HepG2 (cell line): ENCODE measurements at regions not wholly inside any gene's neighbourhood (a gene's known extent, or its start where the extent isn't known, plus 50 kb on each side); places are given as distances from the start of the nearest gene placed in this dataset.

ENCODE experiments used
- ATAC-seq: fragments of 200-7000 bp; cut with Tn5 transposase; 3 replicates; pipeline ENCODE4 v1.9.1; 2020; ENCODE audit warnings: mild to moderate bottlenecking, moderate library complexity
- BruUV-seq: library from RNA; stranded (reverse); fragments of 400-500 nt; replicated peaks from 2 replicates; lab custom pipeline; 2021; lab: Mats Ljungman, UMichigan
- CTCF ChIA-PET: fragments of 300-600 bp; formaldehyde crosslinking; extraction: SDS; loops from one replicate; lab custom pipeline; 2021; ENCODE audit warnings: low total read pairs, inconsistent platforms, low intra/inter-chr PET ratio; lab: Yijun Ruan, JAX
- POLR2A ChIA-PET: fragments of 350-600 bp; sonication (Branson Sonifier 250); formaldehyde crosslinking; loops from one replicate; lab custom pipeline; 2020; ENCODE audit warnings: antibody characterized with exemption, inconsistent platforms; lab: Yijun Ruan, JAX
- DNase-seq: peaks from one replicate; pipeline ENCODE4 v3.0.0-alpha.2; 2015; ENCODE audit warnings: low spot score
- FAIRE-seq: peaks from 3 replicates; lab custom pipeline; 2011; peaks lifted over from hg19 to GRCh38; lab: Jason Lieb, UNC
- H2AFZ ChIP-seq: one replicate; pipeline ENCODE4 v1.6.1; 2011; ENCODE audit warnings: low read length, inconsistent platforms
- H3K27ac ChIP-seq: fragments of 300-600 bp; 3 replicates; pipeline ENCODE4 v1.8.0; 2011; ENCODE audit warnings: mixed run types, mild to moderate bottlenecking, mixed read lengths, low read length, inconsistent platforms; ENCODE audit not compliant: insufficient read depth; ENCODE audit errors: extremely low read length
- H3K27me3 ChIP-seq, 2 experiments: fragments of 200-600 bp in 1 of 2; 2 replicates in 1 of 2; 3 replicates in 1 of 2; pipeline versions ENCODE4 v1.6.0 to v1.8.0; 2011; ENCODE audit warnings: low read length in 2 of 2, mild to moderate bottlenecking in 2 of 2, moderate library complexity in 2 of 2, inconsistent platforms in 1 of 2; ENCODE audit not compliant: insufficient read depth in 2 of 2, control insufficient read depth in 1 of 2
- H3K36me3 ChIP-seq, 2 experiments: fragments of 200-600 bp in 1 of 2; replicated peaks in 1 of 2; 2 replicates in 1 of 2; 3 replicates in 1 of 2; pipeline versions ENCODE4 v1.5.1 to v1.8.0; 2011; ENCODE audit warnings: low read length in 2 of 2, inconsistent platforms in 1 of 2; ENCODE audit not compliant: insufficient read depth in 2 of 2, control insufficient read depth in 1 of 2
- H3K4me1 ChIP-seq: 2 replicates; pipeline ENCODE4 v1.5.1; 2012; ENCODE audit warnings: low read length, inconsistent platforms; ENCODE audit not compliant: insufficient read depth
- H3K4me2 ChIP-seq: 2 replicates; pipeline ENCODE4 v1.6.0; 2011; ENCODE audit warnings: low read depth, low read length, inconsistent platforms
- H3K4me3 ChIP-seq, 3 experiments: fragments of 200-600 bp in 1 of 3; sonication (generic), shearing (Covaris generic) in 1 of 3; replicated peaks in 1 of 3; 2 replicates each; pipeline ENCODE4 v1.5.1; 2011 to 2016; ENCODE audit warnings: low read length in 3 of 3, inconsistent platforms in 2 of 3, low read depth in 2 of 3, mild to moderate bottlenecking in 2 of 3, control low read depth in 1 of 3, mixed read lengths in 1 of 3; ENCODE audit not compliant: insufficient read depth in 1 of 3
- H3K79me2 ChIP-seq: one replicate; pipeline ENCODE4 v1.6.1; 2011; ENCODE audit warnings: low read length, inconsistent platforms; ENCODE audit not compliant: insufficient read depth
- H3K9ac ChIP-seq: 2 replicates; pipeline ENCODE4 v1.6.0; 2011; ENCODE audit warnings: mild to moderate bottlenecking, low read depth, low read length, inconsistent platforms; ENCODE audit not compliant: insufficient read depth
- H3K9me3 ChIP-seq: 2 replicates; pipeline ENCODE4 v1.5.1; 2012; ENCODE audit warnings: mild to moderate bottlenecking, low read length
- H4K20me1 ChIP-seq: 2 replicates; pipeline ENCODE4 v1.6.0; 2011; ENCODE audit warnings: inconsistent platforms, mild to moderate bottlenecking, low read length, moderate library complexity; ENCODE audit not compliant: insufficient read depth
- CREBL2 ChIP-seq: sonication (generic); formaldehyde crosslinking; IDR thresholded peaks from 2 replicates; pipeline ENCODE4 v1.8.1; 2023; ENCODE audit warnings: missing genetic modification reagents, mild to moderate bottlenecking, borderline replicate concordance
- MATR3 ChIP-seq: sonication (generic); formaldehyde crosslinking; IDR thresholded peaks from 2 replicates; pipeline ENCODE4 v1.4.0; 2020; ENCODE audit warnings: missing genetic modification reagents
- SRSF4 ChIP-seq: fragments of 200-400 bp; formaldehyde crosslinking; IDR thresholded peaks from one replicate; pipeline ENCODE4 v1.6.1; 2018; ENCODE audit warnings: mild to moderate bottlenecking, low read depth, low read length, moderate library complexity; ENCODE audit not compliant: poor library complexity, severe bottlenecking
- TFE3 ChIP-seq: IDR thresholded peaks from 2 replicates; pipeline ENCODE4 v1.6.1; 2016
- ZNF335 ChIP-seq: sonication (generic); formaldehyde crosslinking; IDR thresholded peaks from 2 replicates; pipeline ENCODE4 v1.4.0; 2020; ENCODE audit warnings: missing genetic modification reagents
- WGBS: methylation state at CpG from one replicate; pipeline ENCODE4 v1.1.6; 2017; ENCODE audit warnings: low lambda C conversion rate; 5-methylcytosine and 5-hydroxymethylcytosine counted together
- in situ Hi-C: cut with HindIII; loops from 2 replicates; pipeline ENCODE4 v1.10.0; 2017; ENCODE audit warnings: low pct_unique_long_range_greater_than_20kb; ENCODE audit not compliant: extremely low pct_ligation_motif_present
- intact Hi-C: fragments of 100-400 bp; cut with micrococcal nuclease; formaldehyde crosslinking; loops from one replicate; pipeline ENCODE4 v1.10.0; 2022; ENCODE audit not compliant: unreplicated experiment
- TF ChIP-seq, protein P1 (sequence below): sonication (generic); formaldehyde crosslinking; IDR thresholded peaks from 2 replicates; pipeline ENCODE4 v1.8.0; 2022; ENCODE audit warnings: missing genetic modification reagents, mild to moderate bottlenecking, borderline replicate concordance
- TF ChIP-seq, protein P2 (sequence below): sonication (generic); formaldehyde crosslinking; IDR thresholded peaks from 2 replicates; pipeline ENCODE4 v1.5.1; 2020; ENCODE audit warnings: missing genetic modification reagents, mild to moderate bottlenecking, borderline replicate concordance

DNA sequence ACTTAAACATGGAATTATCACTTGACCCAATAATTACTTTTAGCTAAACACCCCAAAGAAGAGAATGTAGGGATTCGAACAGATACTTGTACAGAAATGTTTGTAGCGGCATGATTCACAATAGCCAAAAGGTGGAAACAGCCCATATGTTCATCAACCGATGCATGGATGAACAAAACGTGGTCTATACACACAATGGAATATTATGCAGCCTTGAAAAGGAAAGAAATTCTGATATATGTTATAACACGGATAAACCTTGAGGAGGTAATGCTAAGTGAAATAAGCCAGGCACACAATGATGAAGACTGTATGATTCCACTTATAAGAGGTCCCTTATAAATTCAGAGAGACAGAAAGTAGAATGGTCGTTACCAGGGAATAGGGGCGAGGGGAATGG is 659.4 kb downstream of the MED13L start:
- ChIA-PET POLR2A (no interaction called here), CTCF (no interaction called here)
- BruUV-seq, result no TSS peak
- DNase-seq (no peak), ATAC-seq (no peak), FAIRE-seq (no peak)
- H3K9me3 ChIP-seq, result no peaks in the 10 kb centered on the region
- TF ChIP-seq CREBL2 (CRISPR knock-in tag), result no peak
- TF ChIP-seq, protein P1, sequence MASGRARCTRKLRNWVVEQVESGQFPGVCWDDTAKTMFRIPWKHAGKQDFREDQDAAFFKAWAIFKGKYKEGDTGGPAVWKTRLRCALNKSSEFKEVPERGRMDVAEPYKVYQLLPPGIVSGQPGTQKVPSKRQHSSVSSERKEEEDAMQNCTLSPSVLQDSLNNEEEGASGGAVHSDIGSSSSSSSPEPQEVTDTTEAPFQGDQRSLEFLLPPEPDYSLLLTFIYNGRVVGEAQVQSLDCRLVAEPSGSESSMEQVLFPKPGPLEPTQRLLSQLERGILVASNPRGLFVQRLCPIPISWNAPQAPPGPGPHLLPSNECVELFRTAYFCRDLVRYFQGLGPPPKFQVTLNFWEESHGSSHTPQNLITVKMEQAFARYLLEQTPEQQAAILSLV (CRISPR knock-in tag), result no peak
- no peaks in the 10 kb centered on the region for H4K20me1 ChIP-seq
- intact Hi-C loops (no loop called here), in situ Hi-C loops (no loop called here)
- H3K27me3 ChIP-seq, result no peaks in the 10 kb centered on the region
- no peak overlapping the region for H3K9ac ChIP-seq
- WGBS, result 47% methylated on average over 7 of the region's 7 CpGs
- no peak overlapping the region for H2AFZ ChIP-seq
- H3K36me3 ChIP-seq, result no peaks in the 10 kb centered on the region
- peaks cover under 1% of the 10 kb centered on the region; the same call in 1 of the 2 replicates for H3K4me1 ChIP-seq
- H3K4me2 ChIP-seq, result no peak overlapping the region
- no peaks in the 10 kb centered on the region for H3K79me2 ChIP-seq
- no peak overlapping the region for H3K27ac ChIP-seq
- no peak overlapping the region for H3K4me3 ChIP-seq

GRCh38 chr12:115617391-115617790 is 660.1 kb downstream of the MED13L start:
- WGBS, result 37% methylated on average over 3 of the region's 7 CpGs
- CTCF ChIA-PET, result no interaction called here
- peak; percentile 35; the same call in 1 of the 3 replicates for ATAC-seq

More at GRCh38 chr12:115617391-115617790, 660.1 kb downstream of the MED13L start:
- TF ChIP-seq ZNF335 (CRISPR knock-in tag) (no peak), MATR3 (CRISPR knock-in tag) (no peak), SRSF4 (no peak), TFE3 (no peak)
- TF ChIP-seq, protein P2, sequence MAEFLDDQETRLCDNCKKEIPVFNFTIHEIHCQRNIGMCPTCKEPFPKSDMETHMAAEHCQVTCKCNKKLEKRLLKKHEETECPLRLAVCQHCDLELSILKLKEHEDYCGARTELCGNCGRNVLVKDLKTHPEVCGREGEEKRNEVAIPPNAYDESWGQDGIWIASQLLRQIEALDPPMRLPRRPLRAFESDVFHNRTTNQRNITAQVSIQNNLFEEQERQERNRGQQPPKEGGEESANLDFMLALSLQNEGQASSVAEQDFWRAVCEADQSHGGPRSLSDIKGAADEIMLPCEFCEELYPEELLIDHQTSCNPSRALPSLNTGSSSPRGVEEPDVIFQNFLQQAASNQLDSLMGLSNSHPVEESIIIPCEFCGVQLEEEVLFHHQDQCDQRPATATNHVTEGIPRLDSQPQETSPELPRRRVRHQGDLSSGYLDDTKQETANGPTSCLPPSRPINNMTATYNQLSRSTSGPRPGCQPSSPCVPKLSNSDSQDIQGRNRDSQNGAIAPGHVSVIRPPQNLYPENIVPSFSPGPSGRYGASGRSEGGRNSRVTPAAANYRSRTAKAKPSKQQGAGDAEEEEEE (CRISPR knock-in tag), result no peak
- Histone ChIP-seq H4K20me1 (no peaks in the 10 kb centered on the region), H3K9me3 (no peaks in the 10 kb centered on the region), H3K27me3 (no peaks in the 10 kb centered on the region), H3K79me2 (no peaks in the 10 kb centered on the region), H3K4me2 (no peak overlapping the region), H3K36me3 (no peaks in the 10 kb centered on the region), H2AFZ (no peak overlapping the region), H3K4me3 (no peak overlapping the region), H3K9ac (no peak overlapping the region), H3K4me1 (no peaks in the 10 kb centered on the region), H3K27ac (no peak overlapping the region)
- FAIRE-seq (no peak), DNase-seq (no peak)
- intact Hi-C loops, result no loop called here
- POLR2A ChIA-PET, result no interaction called here
- in situ Hi-C loops, result no loop called here
- no TSS peak for BruUV-seq
